ENCODE measurements at regions not wholly inside any gene's neighbourhood (a gene's known extent, or its start where the extent isn't known, plus 50 kb on each side); places are given as distances from the start of the nearest gene placed in this dataset.

DNA sequence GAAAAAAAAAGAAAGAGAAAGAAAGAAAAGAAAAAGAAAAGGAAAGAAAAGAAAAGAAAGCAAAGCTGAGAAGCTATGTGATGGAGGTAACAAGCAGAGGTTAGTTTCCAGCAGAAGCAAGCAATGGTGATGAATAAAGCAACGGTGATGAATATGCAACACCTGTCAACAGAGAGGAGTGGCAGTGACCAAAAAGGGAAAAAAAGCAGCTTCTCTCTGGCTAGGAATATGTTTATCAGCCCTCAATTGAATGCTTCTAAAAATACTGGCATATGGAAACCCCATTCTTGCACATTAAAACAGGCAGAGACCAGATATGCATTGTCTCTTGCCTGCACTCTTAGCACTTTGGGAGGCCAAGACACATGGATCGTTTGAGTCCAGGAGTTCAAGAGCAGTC is 100.9 kb downstream of the GJA1 start:
- Histone ChIP-seq H3K36me3 (replicated peaks in 1 of 2; ENCODE audit: control insufficient read depth in 1 of 2, insufficient read depth in 2 of 2, low read length in 2 of 2) (no peaks in the 10 kb centered on the region), H3K79me2 (ENCODE audit: insufficient read depth, low read length) (no peaks in the 10 kb centered on the region), H3K9ac (ENCODE audit: insufficient read depth, low read depth, low read length) (no peak overlapping the region), H4K20me1 (ENCODE audit: insufficient read depth, low read length) (no peaks in the 10 kb centered on the region), H3K4me1 (ENCODE audit: insufficient read depth, low read length) (no peaks in the 10 kb centered on the region), H3K9me3 (ENCODE audit: low read length) (no peaks in the 10 kb centered on the region), H3K4me2 (ENCODE audit: low read depth, low read length) (no peak overlapping the region), H3K27me3 (ENCODE audit: control insufficient read depth in 1 of 2, insufficient read depth in 2 of 2, low read length in 2 of 2) (no peaks in the 10 kb centered on the region), H3K27ac (ENCODE audit: extremely low read length, insufficient read depth, low read length) (no peak overlapping the region), H2AFZ (ENCODE audit: low read length) (no peak overlapping the region), H3K4me3 (replicated peaks in 1 of 3; ENCODE audit: insufficient read depth in 1 of 3, low read depth in 2 of 3, low read length in 3 of 3) (no peak overlapping the region)
- no peak for ATAC-seq
- no peak for FAIRE-seq
- in situ Hi-C loops (cut with HindIII; ENCODE audit: extremely low pct_ligation_motif_present, low pct_unique_long_range_greater_than_20kb), result no loop called here
- CTCF ChIA-PET (ENCODE audit: low intra/inter-chr PET ratio, low total read pairs), result no interaction called here
- no peak for DNase-seq (ENCODE audit: low spot score)
- TF ChIP-seq ZNF629 (CRISPR knock-in tag; conservative IDR thresholded peaks at IDR 0.05) (no peak), NONO (IDR thresholded peaks at IDR 0.05) (no peak), NONO (CRISPR knock-in tag; conservative IDR thresholded peaks at IDR 0.05) (no peak)
- POLR2A ChIA-PET, result no interaction called here
- 1% methylated on average over 2 of the region's 2 CpGs for WGBS (ENCODE audit: low lambda C conversion rate)
- BruUV-seq (replicated peaks), result no TSS peak
- intact Hi-C loops (cut with micrococcal nuclease; ENCODE audit: unreplicated experiment), result no loop called here

DNA sequence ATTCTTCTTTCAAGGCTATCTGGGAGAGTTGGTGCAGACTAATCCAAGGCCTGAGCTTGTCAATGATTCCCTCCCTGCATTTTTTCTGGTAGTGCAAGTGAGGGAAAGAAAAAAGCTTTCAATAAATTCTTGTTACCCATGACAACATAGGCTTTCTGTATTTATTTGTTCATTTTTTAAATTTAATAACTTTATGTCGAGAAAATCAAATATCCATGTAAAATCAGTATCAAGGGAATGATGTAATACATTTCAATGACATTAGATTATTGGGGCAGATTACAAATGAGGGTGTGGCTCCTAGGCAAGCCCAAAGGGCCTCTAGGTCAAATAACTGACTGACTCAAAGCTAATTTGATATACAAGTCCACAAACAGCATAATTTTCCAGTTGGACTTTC is 104.0 kb downstream of the GJA1 start:
- no peaks in the 10 kb centered on the region for H3K79me2 ChIP-seq (ENCODE audit: insufficient read depth, low read length)
- no peaks in the 10 kb centered on the region for H3K27me3 ChIP-seq (ENCODE audit: control insufficient read depth in 1 of 2, insufficient read depth in 2 of 2, low read length in 2 of 2)
- no TSS peak for BruUV-seq (replicated peaks)
- H3K9me3 ChIP-seq (ENCODE audit: low read length), result no peaks in the 10 kb centered on the region
- no peak overlapping the region for H3K27ac ChIP-seq (ENCODE audit: extremely low read length, insufficient read depth, low read length)
- no peaks in the 10 kb centered on the region for H3K4me1 ChIP-seq (ENCODE audit: insufficient read depth, low read length)
- no peak for DNase-seq (ENCODE audit: low spot score)
- CTCF ChIA-PET (ENCODE audit: low intra/inter-chr PET ratio, low total read pairs), result no interaction called here
- no peaks in the 10 kb centered on the region for H4K20me1 ChIP-seq (ENCODE audit: insufficient read depth, low read length)
- WGBS (ENCODE audit: low lambda C conversion rate), result 0% methylated on average over 1 of the region's 1 CpG
- ATAC-seq, result no peak
- no peak overlapping the region for H3K4me3 ChIP-seq (replicated peaks in 1 of 3; ENCODE audit: insufficient read depth in 1 of 3, low read depth in 2 of 3, low read length in 3 of 3)
- POLR2A ChIA-PET, result no interaction called here
- TF ChIP-seq ZNF430 (CRISPR knock-in tag; IDR thresholded peaks at IDR 0.05) (no peak), SATB2 (CRISPR knock-in tag; IDR thresholded peaks at IDR 0.05) (no peak)
- no peak for FAIRE-seq
- H3K36me3 ChIP-seq (replicated peaks in 1 of 2; ENCODE audit: control insufficient read depth in 1 of 2, insufficient read depth in 2 of 2, low read length in 2 of 2), result no peaks in the 10 kb centered on the region
- no peak overlapping the region for H2AFZ ChIP-seq (ENCODE audit: low read length)
- in situ Hi-C loops (cut with HindIII; ENCODE audit: extremely low pct_ligation_motif_present, low pct_unique_long_range_greater_than_20kb) (no loop called here), intact Hi-C loops (cut with micrococcal nuclease; ENCODE audit: unreplicated experiment) (no loop called here)
- no peak overlapping the region for H3K9ac ChIP-seq (ENCODE audit: insufficient read depth, low read depth, low read length)
- H3K4me2 ChIP-seq (ENCODE audit: low read depth, low read length), result no peak overlapping the region
